Kidney epithelial cell (primary cell): ENCODE measurements at regions not wholly inside any gene's neighbourhood (a gene's known extent, or its start where the extent isn't known, plus 50 kb on each side); places are given as distances from the start of the nearest gene placed in this dataset.

Source experiments
- DNase-seq: peaks from one replicate; pipeline ENCODE4 v3.0.0-alpha.2; 2010; ENCODE audit warnings: low read depth
- H3K27me3 ChIP-seq: 2 replicates; pipeline ENCODE4 v1.6.0; 2011; ENCODE audit warnings: low read length; ENCODE audit not compliant: control insufficient read depth, insufficient read depth
- H3K36me3 ChIP-seq: 2 replicates; pipeline ENCODE4 v1.5.1; 2011; ENCODE audit warnings: low read length; ENCODE audit not compliant: control insufficient read depth, insufficient read depth
- H3K4me3 ChIP-seq: 2 replicates; pipeline ENCODE4 v1.5.1; 2011; ENCODE audit warnings: low read depth, mild to moderate bottlenecking, control low read depth, low read length
- CTCF ChIP-seq: IDR thresholded peaks from 2 replicates; pipeline ENCODE4 v1.5.1; 2011; ENCODE audit warnings: mild to moderate bottlenecking, moderate library complexity, low read length, control low read depth, inconsistent platforms; ENCODE audit not compliant: insufficient read depth, poor library complexity, severe bottlenecking

- Histone ChIP-seq H3K36me3 (no peaks in the 10 kb centered on the region), H3K27me3 (no peaks in the 10 kb centered on the region), H3K4me3 (peak overlapping the region; percentile 75)
- peak; percentile 53 for DNase-seq
- no peak for TF ChIP-seq CTCF
Observed at GRCh38 chr3:174440741-174441587, 418.2 kb upstream of the NAALADL2 start.

DNA sequence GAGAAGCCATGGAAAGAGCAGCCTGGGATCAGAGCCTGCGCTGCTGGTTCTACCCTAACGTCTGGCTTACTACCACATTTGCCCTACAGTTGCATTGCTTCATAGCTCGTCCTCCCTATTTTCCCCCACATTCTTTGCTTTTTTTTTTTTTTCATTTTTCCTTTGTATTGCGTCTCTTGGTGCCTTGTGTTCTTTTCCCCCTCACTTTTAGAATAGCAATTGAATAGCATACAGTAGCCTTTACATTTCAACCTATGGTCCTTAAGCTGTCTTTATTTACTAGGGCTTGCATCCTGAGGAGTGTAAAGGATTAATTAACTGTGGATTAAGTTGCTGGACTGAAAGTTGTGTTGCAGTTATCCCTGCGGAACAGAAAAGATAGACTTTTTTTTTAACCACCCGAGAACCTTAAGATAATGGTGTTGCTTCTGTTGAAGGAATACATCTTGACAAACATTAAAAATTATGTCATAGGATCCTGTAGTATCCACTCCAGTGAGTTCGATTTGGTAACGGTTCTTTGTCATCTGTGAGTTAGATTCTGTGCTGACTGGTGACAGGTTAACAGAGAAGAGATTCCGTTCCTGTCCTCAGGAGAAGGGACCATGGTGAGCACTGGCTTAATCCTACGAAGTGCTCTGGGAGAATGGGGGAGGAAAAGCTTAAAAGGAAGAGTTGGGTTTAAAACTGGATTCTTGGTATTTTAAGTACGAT lies 417.4 kb upstream of the NAALADL2 start:
- DNase-seq = peak; percentile 18
- no peaks in the 10 kb centered on the region for H3K36me3 ChIP-seq
- no peaks in the 10 kb centered on the region for H3K27me3 ChIP-seq
- peak overlapping the region; percentile 75 for H3K4me3 ChIP-seq
- no peak for TF ChIP-seq CTCF

- no peak for DNase-seq
- Histone ChIP-seq H3K27me3 (no peaks in the 10 kb centered on the region), H3K36me3 (no peaks in the 10 kb centered on the region), H3K4me3 (peak overlapping the region; percentile 75)
- no peak for TF ChIP-seq CTCF
Observed at GRCh38 chr3:174442302-174442682, 416.8 kb upstream of the NAALADL2 start.

DNA sequence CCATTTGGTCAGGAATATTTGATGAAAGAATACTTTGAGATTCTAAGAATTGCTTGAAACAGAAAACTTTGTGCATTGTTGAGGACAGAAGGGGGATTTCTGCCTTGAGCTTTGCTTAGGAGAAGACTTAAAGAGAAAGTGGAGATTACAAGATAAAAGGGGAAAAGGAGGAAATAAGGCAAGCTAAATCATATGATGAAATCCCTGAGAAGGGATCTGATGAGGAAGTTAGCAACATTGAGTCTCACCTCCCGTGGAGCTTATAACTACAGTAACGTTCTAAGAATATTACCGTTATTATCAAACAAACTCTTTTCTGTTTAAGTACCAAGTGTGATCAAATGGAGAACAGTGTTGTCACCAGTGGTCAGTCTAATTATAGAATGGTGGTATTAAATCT lies 414.7 kb upstream of the NAALADL2 start:
- no peak for DNase-seq
- no peaks in the 10 kb centered on the region for H3K27me3 ChIP-seq
- no peak for TF ChIP-seq CTCF
- no peak overlapping the region for H3K4me3 ChIP-seq
- H3K36me3 ChIP-seq = no peaks in the 10 kb centered on the region

GRCh38 chr3:174457758-174458157 lies 401.4 kb upstream of the NAALADL2 start:
- no peak overlapping the region for H3K4me3 ChIP-seq
- no peaks in the 10 kb centered on the region for H3K27me3 ChIP-seq
- H3K36me3 ChIP-seq = no peaks in the 10 kb centered on the region
- no peak for TF ChIP-seq CTCF
- no peak for DNase-seq
